Testis (tissue), 2 donors: ENCODE measurements at regions not wholly inside any gene's neighbourhood (a gene's known extent, or its start where the extent isn't known, plus 50 kb on each side); places are given as distances from the start of the nearest gene placed in this dataset.

Experiments
- CTCF ChIP-seq, 3 experiments: fragments of 450-650 bp in 2 of 3; fragments of 200-600 bp in 1 of 3; sonication (generic) in 1 of 3; IDR thresholded peaks; one replicate each; pipeline ENCODE4 v1.5.1; 2016 to 2019; ENCODE audit warnings: antibody characterized with exemption in 3 of 3, mild to moderate bottlenecking in 2 of 3, moderate library complexity in 1 of 3
- POLR2A ChIP-seq: fragments of 450-650 bp; IDR thresholded peaks from one replicate; pipeline ENCODE4 v1.6.1; 2017; ENCODE audit warnings: antibody characterized with exemption, mild to moderate bottlenecking, moderate library complexity

DNA sequence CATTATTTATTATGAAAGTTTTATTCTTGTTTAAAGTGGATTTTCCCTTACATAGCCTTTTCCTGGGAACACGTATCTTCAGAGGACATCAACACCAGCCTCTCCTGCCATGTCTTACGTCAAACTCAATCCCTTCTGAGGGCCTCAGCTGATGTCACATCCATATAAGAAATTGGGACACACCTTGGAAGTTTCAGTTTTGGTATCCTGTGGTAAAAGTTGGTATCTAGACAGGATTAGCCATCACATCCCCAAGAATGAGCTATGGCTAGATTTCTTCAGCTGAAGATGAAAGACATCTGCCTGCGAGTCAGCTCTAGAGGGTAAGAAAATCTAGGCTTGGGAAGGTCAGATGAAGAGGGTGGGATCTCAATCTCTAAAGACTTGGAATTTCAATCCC is 75.8 kb upstream of the ZNF516 start:
- TF ChIP-seq CTCF (IDR thresholded peaks at IDR 0.05) (no peak), POLR2A (no peak)
